Transverse colon (tissue), 4 donors: ENCODE measurements at regions not wholly inside any gene's neighbourhood (a gene's known extent, or its start where the extent isn't known, plus 50 kb on each side); places are given as distances from the start of the nearest gene placed in this dataset.

Source experiments
- DNase-seq: peaks from one replicate; pipeline ENCODE4 v3.0.0-alpha.2; 2019
- H3K27ac ChIP-seq, 4 donors: fragments of 200-600 bp; sonication (generic); 2 replicates each; pipeline ENCODE4 v1.5.1; 2016 to 2018; ENCODE audit warnings: inconsistent platforms in 4 of 4
- H3K27me3 ChIP-seq: fragments of 200-600 bp; sonication (generic); 2 replicates; pipeline ENCODE4 v1.5.1; 2017; ENCODE audit warnings: inconsistent platforms
- H3K36me3 ChIP-seq, 4 donors: fragments of 200-600 bp; sonication (generic); 2 replicates each; pipeline ENCODE4 v1.5.1; 2017 to 2019; ENCODE audit warnings: inconsistent platforms in 4 of 4
- H3K4me1 ChIP-seq, 4 donors: fragments of 200-600 bp; sonication (generic); 2 replicates each; pipeline ENCODE4 v1.5.1; 2017 to 2020; ENCODE audit warnings: inconsistent platforms in 4 of 4
- H3K4me3 ChIP-seq, 4 donors: fragments of 200-600 bp; sonication (generic); 1 replicate in 1 of 4; 2 replicates in 3 of 4; pipeline versions ENCODE4 v1.5.1 to v1.6.1; 2017 to 2019; ENCODE audit warnings: inconsistent platforms in 4 of 4
- H3K9me3 ChIP-seq, 2 donors: fragments of 200-600 bp; sonication (generic); 2 replicates each; pipeline ENCODE4 v1.5.1; 2017 to 2019; ENCODE audit warnings: inconsistent platforms in 2 of 2
- CTCF ChIP-seq, 5 experiments: fragments of 200-600 bp in 3 of 5; fragments of 450-650 bp in 2 of 5; sonication (generic) in 3 of 5; IDR thresholded peaks; 1 replicate in 2 of 5; 2 replicates in 3 of 5; pipeline ENCODE4 v1.5.1; 2016 to 2017; ENCODE audit warnings: antibody characterized with exemption in 5 of 5, inconsistent platforms in 3 of 5, mild to moderate bottlenecking in 2 of 5, moderate library complexity in 1 of 5
- EP300 ChIP-seq: sonication (generic); formaldehyde crosslinking; IDR thresholded peaks from one replicate; pipeline ENCODE4 v1.6.1; 2017; ENCODE audit warnings: antibody characterized with exemption, low read depth
- POLR2A ChIP-seq: fragments of 450-650 bp; IDR thresholded peaks from one replicate; pipeline ENCODE4 v1.6.1; 2016; ENCODE audit warnings: antibody characterized with exemption, mild to moderate bottlenecking, moderate library complexity
- POLR2AphosphoS5 ChIP-seq, 3 donors: sonication (generic); formaldehyde crosslinking; IDR thresholded peaks; one replicate each; pipeline ENCODE4 v1.6.1; 2016; ENCODE audit warnings: antibody characterized with exemption in 3 of 3
- WGBS, 2 donors: methylation state at CpG; one replicate each; pipeline ENCODE4 v1.1.5; 2018; ENCODE audit warnings: low coverage in 1 of 2; 5-methylcytosine and 5-hydroxymethylcytosine counted together
- in situ Hi-C, 4 donors: fragments of 200-750 bp; cut with MboI; loops; one replicate each; pipeline versions ENCODE4 v1.15.0 to v1.15.1; 2017; ENCODE audit warnings: low sequenced_read_pairs in 3 of 4, low pct_ligation_motif_present in 1 of 4, low pct_unique_long_range_greater_than_20kb in 1 of 4
- intact Hi-C: fragments of 100-400 bp; cut with DNase I; formaldehyde crosslinking; loops from one replicate; pipeline ENCODE4 v1.15.1; 2023; ENCODE audit warnings: low total_unique reads

- in situ Hi-C loops: no loop called here
- no peak overlapping the region for H3K4me3 ChIP-seq
- no peaks in the 10 kb centered on the region for H3K27me3 ChIP-seq
- TF ChIP-seq EP300: no peak
- TF ChIP-seq POLR2A: no peak
- DNase-seq: no peak
- intact Hi-C loops: no loop called here
- H3K9me3 ChIP-seq: no peaks in the 10 kb centered on the region
- no peak overlapping the region for H3K27ac ChIP-seq
- no peaks in the 10 kb centered on the region for H3K4me1 ChIP-seq
- no peaks in the 10 kb centered on the region for H3K36me3 ChIP-seq
- WGBS, 2 donors: 36 to 43% methylated on average over 3 of the region's 3 CpGs
Observed at GRCh38 chr2:84283506-84283905, 175.6 kb downstream of the SUCLG1 start.

DNA sequence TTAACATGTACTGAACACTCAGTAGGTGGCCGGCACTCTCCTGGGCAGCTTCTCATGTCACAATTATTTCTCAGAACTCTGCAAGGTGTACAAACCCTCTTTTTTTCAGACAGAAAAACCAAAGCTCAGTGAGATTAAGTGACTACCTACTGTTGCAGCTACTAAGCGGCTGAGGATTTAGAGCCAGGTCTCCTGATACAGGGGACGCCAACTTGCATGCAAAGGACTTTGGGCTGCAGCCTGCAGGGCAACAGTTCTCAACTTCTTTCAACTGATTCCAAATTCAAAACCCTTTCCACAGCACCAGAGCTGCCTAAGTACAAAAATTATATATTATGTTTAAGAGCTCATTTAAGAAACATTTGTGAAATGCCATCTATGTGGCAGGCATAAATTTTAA lies 177.6 kb downstream of the SUCLG1 start:
- Histone ChIP-seq H3K27ac (no peak overlapping the region), H3K4me1 (peaks cover 0 to 4% (median 0%) of the 10 kb centered on the region in 4 donors), H3K36me3 (no peaks in the 10 kb centered on the region), H3K27me3 (no peaks in the 10 kb centered on the region), H3K9me3 (no peaks in the 10 kb centered on the region), H3K4me3 (no peak overlapping the region)
- intact Hi-C loops: no loop called here
- DNase-seq: no peak
- 94 to 97% methylated on average over 2 to 3 of the region's 3 CpGs for WGBS, 2 donors
- in situ Hi-C loops: no loop called here
- TF ChIP-seq EP300 (no peak), POLR2A (no peak), CTCF (IDR thresholded peaks at IDR 0.05) (no peak), POLR2AphosphoS5 (IDR thresholded peaks at IDR 0.05) (no peak)

GRCh38 chr2:84280873-84281272 lies 178.2 kb downstream of the SUCLG1 start:
- Histone ChIP-seq H3K4me1 (peaks cover 0 to 4% (median 0%) of the 10 kb centered on the region in 4 donors), H3K36me3 (no peaks in the 10 kb centered on the region), H3K4me3 (no peak overlapping the region), H3K9me3 (no peaks in the 10 kb centered on the region), H3K27me3 (no peaks in the 10 kb centered on the region), H3K27ac (no peak overlapping the region)
- intact Hi-C loops (no loop called here), in situ Hi-C loops (no loop called here)
- no peak for DNase-seq
- no peak for TF ChIP-seq CTCF (IDR thresholded peaks at IDR 0.05)
- no peak for TF ChIP-seq POLR2AphosphoS5 (IDR thresholded peaks at IDR 0.05)
- TF ChIP-seq EP300: no peak
- no peak for TF ChIP-seq POLR2A
- 79% methylated on average over 1 of the region's 1 CpG; no CpG with 5 or more reads in 1 of the 2 donors for WGBS, 2 donors

GRCh38 chr2:84278386-84278785 lies 180.7 kb downstream of the SUCLG1 start:
- H3K4me1 ChIP-seq: peaks cover 0 to 4% (median 0%) of the 10 kb centered on the region in 4 donors
- DNase-seq: no peak
- no peak overlapping the region for H3K4me3 ChIP-seq
- H3K27ac ChIP-seq: no peak overlapping the region
- H3K9me3 ChIP-seq: no peaks in the 10 kb centered on the region
- no peaks in the 10 kb centered on the region for H3K36me3 ChIP-seq
- WGBS, 2 donors: 77 to 79% methylated on average over 2 of the region's 2 CpGs
- no peaks in the 10 kb centered on the region for H3K27me3 ChIP-seq
- in situ Hi-C loops (no loop called here), intact Hi-C loops (no loop called here)
- TF ChIP-seq CTCF (IDR thresholded peaks at IDR 0.05) (no peak), POLR2AphosphoS5 (IDR thresholded peaks at IDR 0.05) (no peak), POLR2A (no peak), EP300 (no peak)

- no peaks in the 10 kb centered on the region for H3K36me3 ChIP-seq
- TF ChIP-seq POLR2A (no peak), POLR2AphosphoS5 (IDR thresholded peaks at IDR 0.05) (no peak)
- in situ Hi-C loops: no loop called here
- DNase-seq: no peak
- intact Hi-C loops: no loop called here
- H3K27ac ChIP-seq: no peak overlapping the region
- H3K4me3 ChIP-seq: no peak overlapping the region
- no peaks in the 10 kb centered on the region for H3K27me3 ChIP-seq
- H3K9me3 ChIP-seq: no peaks in the 10 kb centered on the region
- peaks cover 0 to 4% (median 0%) of the 10 kb centered on the region in 4 donors for H3K4me1 ChIP-seq
Observed at GRCh38 chr2:84276590-84277255, 182.4 kb downstream of the SUCLG1 start.
